Right forelimb (tissue), 1 donor: ENCODE measurements at regions not wholly inside any gene's neighbourhood (a gene's known extent, or its start where the extent isn't known, plus 50 kb on each side); places are given as distances from the start of the nearest gene placed in this dataset.

Experiments
- DNase-seq: peaks from one replicate; pipeline ENCODE4 v3.0.0-alpha.2; 2018

- DNase-seq = no peak
These were observed 2237.8 kb downstream of the PCDH9 start for GRCh38 chr13:64992314-64992713.

- DNase-seq = no peak
These were observed 2245.1 kb downstream of the PCDH9 start for GRCh38 chr13:64985075-64985474.

DNA sequence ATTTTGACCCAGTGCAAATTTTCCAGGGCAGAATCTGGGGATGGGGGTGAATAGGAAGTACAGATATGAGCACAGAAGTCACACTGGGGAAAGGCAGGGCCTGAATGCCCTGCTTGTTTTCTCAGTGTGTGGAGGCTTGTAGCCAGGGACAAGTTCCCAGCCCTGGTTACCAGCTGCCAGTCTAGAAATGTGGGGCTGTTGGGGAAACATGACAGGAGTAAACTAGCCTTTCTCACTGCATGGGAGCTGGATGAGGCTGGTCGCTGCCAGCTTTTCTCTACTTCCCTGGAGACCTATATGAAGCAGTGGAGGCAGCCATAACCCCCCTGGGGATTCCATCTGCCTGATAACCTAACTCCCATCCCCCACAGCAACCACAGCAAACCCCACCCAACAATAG lies 2267.7 kb downstream of the PCDH9 start:
- DNase-seq = no peak

GRCh38 chr13:64959276-64959675 lies 2270.9 kb downstream of the PCDH9 start:
- no peak for DNase-seq

GRCh38 chr13:64958106-64958505 lies 2272.0 kb downstream of the PCDH9 start:
- DNase-seq = no peak

DNA sequence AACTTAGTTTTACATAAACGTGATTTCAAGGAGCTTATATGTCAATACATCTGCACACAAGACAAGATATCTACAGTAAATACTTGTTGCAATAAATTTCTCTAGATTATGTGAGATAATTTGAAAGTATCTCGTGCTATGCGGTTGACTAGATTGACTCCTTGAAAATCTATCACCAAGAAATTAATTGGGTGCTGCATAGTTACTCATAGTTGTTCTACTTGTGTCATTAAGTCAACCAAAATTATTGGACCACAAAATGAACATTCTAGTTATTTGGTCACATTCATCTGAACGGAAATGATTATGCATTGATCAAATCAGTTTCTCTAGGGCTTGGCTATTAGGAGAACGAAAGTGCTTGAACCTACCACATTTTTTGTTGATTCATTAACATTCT lies 2291.5 kb downstream of the PCDH9 start:
- DNase-seq = no peak

DNA sequence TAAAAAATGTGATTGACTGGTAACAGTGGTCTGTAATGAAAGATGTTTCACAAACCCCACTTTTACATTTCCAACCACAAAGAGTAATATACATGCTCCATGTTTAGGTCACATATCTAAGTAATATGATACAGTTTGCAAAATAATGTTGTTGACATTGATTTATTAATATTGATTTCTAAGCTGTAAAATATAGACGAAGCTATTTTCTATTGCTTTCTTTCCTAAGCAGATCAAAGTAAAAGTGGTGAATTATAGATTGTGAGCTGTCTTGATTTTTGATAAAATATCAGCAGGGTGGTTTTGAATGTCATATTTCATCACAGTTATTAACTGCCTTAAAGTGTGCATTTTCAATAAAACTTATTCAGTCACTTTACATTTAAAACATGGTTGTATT lies 2292.8 kb downstream of the PCDH9 start:
- DNase-seq = no peak

GRCh38 chr13:64936879-64937278 lies 2293.3 kb downstream of the PCDH9 start:
- DNase-seq = no peak

DNA sequence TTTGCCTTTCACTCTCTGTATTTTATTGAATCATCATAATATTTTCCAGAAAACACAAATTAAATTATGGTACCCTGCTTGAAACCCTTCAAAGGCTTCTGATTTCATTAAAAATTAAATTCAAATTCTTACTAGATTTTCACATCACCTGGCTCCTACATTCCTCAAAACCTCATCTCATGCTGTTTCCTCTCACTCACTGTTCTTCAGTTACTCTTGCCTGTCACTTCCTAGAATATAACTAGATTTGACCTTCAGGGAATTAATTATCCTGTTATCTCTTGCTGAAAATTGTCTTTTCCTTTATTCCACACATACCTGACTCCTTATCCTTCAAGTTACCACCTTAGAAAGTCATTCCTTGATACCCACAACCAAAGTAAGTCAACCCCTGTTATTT lies 2294.7 kb downstream of the PCDH9 start:
- no peak for DNase-seq

DNA sequence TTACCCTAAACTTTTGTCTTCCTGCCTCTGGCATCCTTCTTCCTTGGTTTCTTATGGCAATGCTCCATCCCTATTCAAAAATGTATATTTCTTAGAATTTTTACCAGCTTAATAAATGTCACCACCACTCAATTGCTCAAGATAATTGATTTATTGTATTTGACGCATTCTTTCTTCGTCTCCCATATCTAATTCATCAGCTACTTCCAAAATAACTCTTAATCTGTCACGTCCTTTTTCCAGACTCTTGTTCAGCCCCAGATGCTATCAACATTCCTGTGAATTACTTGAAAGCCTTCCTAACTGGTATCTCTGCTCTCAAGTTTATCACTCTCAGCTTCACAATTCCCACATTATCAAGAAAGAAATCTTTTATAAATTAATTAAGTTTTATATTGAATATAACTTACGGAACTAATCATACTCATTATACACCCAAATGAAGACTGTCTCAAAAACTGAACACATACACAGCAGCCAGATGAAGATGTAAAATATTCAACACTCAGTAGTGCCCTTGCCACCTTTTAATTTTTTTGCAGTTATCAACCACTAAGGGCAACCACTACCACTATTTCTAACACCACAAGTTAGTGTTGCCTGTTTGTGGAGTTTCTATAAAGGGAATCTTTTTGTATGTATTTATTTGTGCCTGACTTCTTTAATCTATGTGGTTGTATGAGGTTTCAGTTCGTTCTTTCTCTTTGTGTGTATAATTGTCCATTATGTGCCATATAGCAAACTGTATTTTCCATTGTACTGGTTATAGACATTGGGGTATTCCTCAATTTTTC lies 2295.4 kb downstream of the PCDH9 start:
- DNase-seq = no peak

- DNase-seq = no peak
These were observed 2299.5 kb downstream of the PCDH9 start for GRCh38 chr13:64930636-64931035.

GRCh38 chr13:64928696-64929499 lies 2301.2 kb downstream of the PCDH9 start:
- DNase-seq = no peak

GRCh38 chr13:64925727-64926126 lies 2304.4 kb downstream of the PCDH9 start:
- DNase-seq = no peak

- peak; percentile 49 for DNase-seq
These were observed 2304.9 kb downstream of the PCDH9 start for GRCh38 chr13:64925284-64925683.

DNA sequence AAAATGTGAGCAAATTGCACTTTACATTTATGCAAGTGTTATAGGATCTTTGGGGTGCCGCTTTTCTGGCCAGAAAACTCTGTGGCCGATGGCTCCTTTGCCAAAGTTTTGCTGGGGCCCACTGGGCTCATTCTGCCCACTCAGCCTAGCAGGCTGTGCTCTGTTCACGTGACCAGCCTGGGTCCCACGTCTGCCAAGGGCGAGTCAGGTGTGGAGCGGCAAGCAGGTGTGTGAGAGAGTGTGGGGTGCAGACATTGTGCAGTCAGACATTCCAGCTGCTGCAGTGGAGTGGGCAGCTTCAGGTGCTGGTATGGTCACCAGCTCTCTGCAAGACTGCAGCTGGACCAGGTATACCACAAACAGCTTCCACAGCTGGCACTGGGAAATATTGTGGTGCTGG lies 2305.7 kb downstream of the PCDH9 start:
- no peak for DNase-seq

- no peak for DNase-seq
These were observed 2312.6 kb downstream of the PCDH9 start for GRCh38 chr13:64917566-64917965.

- no peak for DNase-seq
These were observed 2318.0 kb downstream of the PCDH9 start for GRCh38 chr13:64912141-64912540.

DNA sequence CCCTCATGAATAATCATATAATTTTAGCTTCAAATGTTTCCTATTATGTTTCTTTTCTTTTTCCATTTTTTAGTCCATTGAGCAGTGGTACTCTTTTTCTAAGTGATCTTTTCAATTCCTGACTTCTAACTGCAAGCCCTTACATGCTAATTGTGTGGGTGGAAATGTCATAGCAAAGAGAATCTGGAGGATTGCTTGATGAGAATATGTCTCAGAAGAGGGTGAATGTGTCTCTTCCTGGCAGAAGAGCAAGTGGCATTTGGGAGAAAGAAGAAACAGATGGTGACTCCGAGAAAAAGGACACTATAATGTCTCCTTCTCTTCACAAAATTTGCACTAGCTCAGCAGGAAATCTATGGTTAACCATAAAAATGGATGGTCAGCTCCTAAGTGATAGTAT lies 2320.0 kb downstream of the PCDH9 start:
- DNase-seq = no peak

DNA sequence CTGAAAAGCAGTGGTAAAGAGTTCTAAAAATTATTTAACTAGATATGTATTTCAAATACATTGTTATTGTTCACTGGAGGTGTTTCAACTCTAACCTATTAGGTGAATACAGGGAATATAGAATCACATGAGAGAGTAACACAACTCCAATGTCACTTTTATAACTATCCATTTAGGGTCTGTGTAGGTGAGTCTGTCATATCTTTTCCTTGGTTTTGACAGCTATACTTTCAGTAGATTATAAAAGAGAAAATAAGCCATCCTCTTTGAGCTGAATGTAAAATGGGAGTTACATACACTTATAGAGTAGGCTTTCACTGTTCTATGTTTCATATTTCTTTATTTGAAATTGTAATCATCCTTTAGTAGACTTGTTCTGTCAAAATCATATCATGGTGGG lies 2321.0 kb downstream of the PCDH9 start:
- DNase-seq = no peak

- no peak for DNase-seq
These were observed 2330.1 kb downstream of the PCDH9 start for GRCh38 chr13:64900039-64900438.

DNA sequence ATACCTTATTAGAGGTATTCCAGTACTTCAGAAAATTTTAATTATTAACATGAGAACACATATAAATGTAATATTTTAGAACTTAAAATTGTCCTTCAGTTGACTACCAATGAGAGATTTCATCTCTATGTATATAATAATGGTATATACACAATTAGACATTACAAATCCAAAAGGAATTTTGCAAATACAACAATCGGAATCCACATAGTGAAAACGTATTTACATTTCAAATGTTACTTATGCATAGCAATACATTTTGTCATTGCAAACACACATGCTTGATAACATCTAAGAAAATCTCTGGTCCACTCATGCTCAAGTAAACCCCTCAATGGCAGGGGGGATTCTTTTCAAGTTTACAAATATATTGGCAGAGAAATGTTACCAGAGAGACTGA lies 2345.2 kb downstream of the PCDH9 start:
- no peak for DNase-seq

DNA sequence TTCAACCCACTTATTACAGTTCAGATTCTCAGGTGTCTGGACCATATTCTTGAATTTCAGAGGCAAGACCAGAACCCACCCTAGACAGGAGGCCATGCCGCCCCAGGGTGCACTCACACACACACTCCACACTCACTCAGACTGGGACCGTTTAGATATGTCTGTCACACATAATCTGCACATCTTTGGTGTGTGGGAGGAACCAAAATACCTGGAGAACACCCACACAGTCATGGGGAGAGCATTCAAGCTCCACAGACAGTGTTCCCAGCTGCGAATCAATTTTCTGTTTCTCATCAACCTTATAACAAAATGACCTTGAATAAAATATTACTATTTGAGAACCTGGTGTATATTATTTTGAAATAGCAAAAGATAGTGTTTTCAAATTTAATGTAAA lies 2353.0 kb downstream of the PCDH9 start:
- DNase-seq = no peak

DNA sequence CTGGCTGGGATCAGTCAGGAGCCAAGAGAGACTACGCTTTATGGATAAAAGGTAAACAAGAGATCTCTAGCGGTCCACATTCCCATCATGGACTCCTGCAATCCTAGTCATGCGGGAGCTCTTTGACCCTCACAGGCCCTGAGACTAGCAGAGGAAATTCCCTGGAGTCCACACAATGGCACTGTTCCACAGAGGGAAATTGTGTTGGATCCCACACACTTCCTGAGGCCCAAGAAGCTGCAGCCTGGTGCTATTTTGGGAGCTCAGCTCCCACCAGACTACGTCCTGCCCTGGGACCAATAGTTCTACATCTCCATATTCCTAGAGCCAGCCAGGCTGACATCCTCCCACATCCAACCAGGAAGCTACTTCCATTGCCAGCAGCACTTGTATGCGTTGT lies 2358.4 kb downstream of the PCDH9 start:
- DNase-seq = no peak

- no peak for DNase-seq
These were observed 2360.6 kb downstream of the PCDH9 start for GRCh38 chr13:64869539-64869938.
